Psoas muscle (tissue), 7 donors: ENCODE measurements at regions not wholly inside any gene's neighbourhood (a gene's known extent, or its start where the extent isn't known, plus 50 kb on each side); places are given as distances from the start of the nearest gene placed in this dataset.
"Not testable (repeated sequence)": the region's sequence is repeated elsewhere in the genome, so short reads cannot be mapped to it uniquely, and the experiment has no call there.

Experiments
- ATAC-seq, 4 donors: fragments of 200-7000 bp; cut with Tn5 transposase; one replicate each; pipeline ENCODE4 v1.9.1; 2020; ENCODE audit warnings: moderate library complexity in 3 of 4, mild to moderate bottlenecking in 2 of 4
- DNase-seq, 2 donors: peaks; one replicate each; pipeline ENCODE4 v3.0.0-alpha.2; 2020
- H3K27ac ChIP-seq: fragments of 200-600 bp; one replicate; pipeline ENCODE4 v1.8.0; 2022
- H3K27me3 ChIP-seq, 3 donors: fragments of 200-600 bp in 1 of 3; one replicate each; pipeline versions ENCODE4 v1.6.1 to v1.8.0; 2013 to 2022; ENCODE audit warnings: low read length in 2 of 3, mild to moderate bottlenecking in 2 of 3, moderate library complexity in 1 of 3; ENCODE audit not compliant: insufficient read depth in 3 of 3
- H3K36me3 ChIP-seq, 2 donors: fragments of 200-600 bp in 1 of 2; one replicate each; pipeline versions ENCODE4 v1.6.1 to v1.8.0; 2013 to 2022; ENCODE audit warnings: low read depth in 1 of 2, mild to moderate bottlenecking in 1 of 2, moderate library complexity in 1 of 2; ENCODE audit not compliant: insufficient read depth in 1 of 2
- H3K4me1 ChIP-seq: fragments of 200-600 bp; one replicate; pipeline ENCODE4 v1.8.0; 2022
- H3K4me3 ChIP-seq: fragments of 200-600 bp; one replicate; pipeline ENCODE4 v1.8.0; 2022; ENCODE audit warnings: mild to moderate bottlenecking
- H3K9me3 ChIP-seq: fragments of 200-600 bp; one replicate; pipeline ENCODE4 v1.8.0; 2022
- WGBS, 3 donors: extraction: QIAGEN DNeasy Blood & Tissue Kit; methylation state at CpG; one replicate each; pipeline versions ENCODE4 v1.1.6 to v1.1.7; 2013; 5-methylcytosine and 5-hydroxymethylcytosine counted together
- intact Hi-C, 2 donors: fragments of 100-400 bp; cut with DNase I; formaldehyde crosslinking; loops; one replicate each; pipeline versions ENCODE4 v1.11.0 to v1.14.2; 2022
- TF ChIP-seq, protein P1 (sequence below): fragments of 200-600 bp; IDR thresholded peaks from one replicate; pipeline ENCODE4 v1.8.0; 2022; ENCODE audit warnings: antibody characterized with exemption
- donor health status: healthy with polysubstance abuse.
- donor health status: DM: no; HTN: no; CAD: no; lungs with moderate emphysema.
- donor health status: Bipolar disorder and iron deficiency.
- donor health status: healthy.
- donor health status: DM: yes; HTN: yes; CAD: no.
- donor health status: DM: no; HTN: no; CAD: no.
- donor health status: DM: yes; HTN: yes; CAD: no.

DNA sequence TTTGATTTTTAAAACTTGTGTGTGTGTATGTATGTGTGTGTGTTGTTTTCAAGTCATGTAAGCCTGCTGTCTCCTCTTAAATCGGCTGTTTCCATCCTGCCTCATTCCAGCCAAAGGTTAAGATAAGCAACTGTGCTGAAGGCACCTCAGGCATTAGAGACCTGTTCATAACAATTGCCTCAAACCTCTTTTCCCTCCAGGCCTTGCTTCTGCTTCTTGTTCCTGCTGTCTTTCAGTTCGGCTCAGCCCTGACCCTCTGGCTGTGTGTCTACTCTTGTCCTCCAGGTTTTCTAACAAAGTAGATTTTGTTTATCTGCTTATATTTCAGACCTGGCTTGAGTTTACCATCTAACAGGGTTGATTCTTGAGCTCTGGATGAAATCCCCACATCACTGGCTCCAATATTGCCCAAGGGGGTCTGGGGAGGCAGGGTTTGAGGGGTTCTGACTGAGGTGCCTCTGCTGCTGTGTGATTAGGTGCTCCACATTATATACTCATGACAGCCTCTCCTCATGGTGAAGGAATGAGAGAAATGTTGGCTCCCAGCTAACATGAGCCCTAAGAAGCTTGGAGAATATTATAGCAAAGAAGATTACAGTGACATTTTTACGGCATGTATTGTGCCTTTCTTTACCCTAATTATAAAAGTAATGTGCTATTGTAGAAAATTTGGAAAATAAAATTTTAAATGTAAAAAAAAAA lies 229.7 kb upstream of the PIK3R1 start:
- no peaks in the 10 kb centered on the region for H3K27me3 ChIP-seq
- WGBS, 3 donors: 74 to 86% (median 83%) methylated on average over 3 of the region's 3 CpGs
- no peaks in the 10 kb centered on the region for H3K9me3 ChIP-seq
- no peaks in the 10 kb centered on the region for H3K4me1 ChIP-seq
- no peak for ATAC-seq
- DNase-seq: no peak
- TF ChIP-seq, protein P1, sequence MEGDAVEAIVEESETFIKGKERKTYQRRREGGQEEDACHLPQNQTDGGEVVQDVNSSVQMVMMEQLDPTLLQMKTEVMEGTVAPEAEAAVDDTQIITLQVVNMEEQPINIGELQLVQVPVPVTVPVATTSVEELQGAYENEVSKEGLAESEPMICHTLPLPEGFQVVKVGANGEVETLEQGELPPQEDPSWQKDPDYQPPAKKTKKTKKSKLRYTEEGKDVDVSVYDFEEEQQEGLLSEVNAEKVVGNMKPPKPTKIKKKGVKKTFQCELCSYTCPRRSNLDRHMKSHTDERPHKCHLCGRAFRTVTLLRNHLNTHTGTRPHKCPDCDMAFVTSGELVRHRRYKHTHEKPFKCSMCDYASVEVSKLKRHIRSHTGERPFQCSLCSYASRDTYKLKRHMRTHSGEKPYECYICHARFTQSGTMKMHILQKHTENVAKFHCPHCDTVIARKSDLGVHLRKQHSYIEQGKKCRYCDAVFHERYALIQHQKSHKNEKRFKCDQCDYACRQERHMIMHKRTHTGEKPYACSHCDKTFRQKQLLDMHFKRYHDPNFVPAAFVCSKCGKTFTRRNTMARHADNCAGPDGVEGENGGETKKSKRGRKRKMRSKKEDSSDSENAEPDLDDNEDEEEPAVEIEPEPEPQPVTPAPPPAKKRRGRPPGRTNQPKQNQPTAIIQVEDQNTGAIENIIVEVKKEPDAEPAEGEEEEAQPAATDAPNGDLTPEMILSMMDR: no peak
- H3K4me3 ChIP-seq: no peak overlapping the region
- intact Hi-C loops: no loop called here
- H3K36me3 ChIP-seq: no peaks in the 10 kb centered on the region
- H3K27ac ChIP-seq: no peak overlapping the region

DNA sequence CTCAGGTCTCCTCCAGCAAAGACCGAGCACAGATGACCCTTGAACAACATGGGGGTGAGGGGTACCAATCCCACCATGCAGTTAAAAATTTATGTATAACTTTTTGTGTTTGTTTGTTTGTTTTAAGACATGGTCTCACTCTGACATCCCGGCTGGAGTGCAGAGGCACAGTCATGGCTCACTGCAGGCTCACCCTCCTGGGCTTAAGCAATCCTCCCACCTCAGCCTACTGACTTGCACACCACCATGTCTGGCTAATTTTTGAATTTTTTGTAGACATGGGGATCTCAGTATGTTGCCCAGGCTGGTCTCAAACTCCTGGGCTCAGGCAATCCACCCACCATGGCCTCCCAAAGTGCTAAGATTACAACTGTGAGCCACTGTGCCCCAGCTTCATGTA lies 231.0 kb upstream of the PIK3R1 start:
- TF ChIP-seq, protein P1: no peak
- H3K4me1 ChIP-seq: no peaks in the 10 kb centered on the region
- DNase-seq (no peak), ATAC-seq (no peak)
- intact Hi-C loops: no loop called here
- WGBS, 3 donors: 92 to 100% (median 96%) methylated on average over 2 of the region's 2 CpGs
- H3K36me3 ChIP-seq: no peaks in the 10 kb centered on the region
- no peaks in the 10 kb centered on the region for H3K9me3 ChIP-seq
- H3K27ac ChIP-seq: no peak overlapping the region
- no peaks in the 10 kb centered on the region for H3K27me3 ChIP-seq
- H3K4me3 ChIP-seq: no peak overlapping the region

DNA sequence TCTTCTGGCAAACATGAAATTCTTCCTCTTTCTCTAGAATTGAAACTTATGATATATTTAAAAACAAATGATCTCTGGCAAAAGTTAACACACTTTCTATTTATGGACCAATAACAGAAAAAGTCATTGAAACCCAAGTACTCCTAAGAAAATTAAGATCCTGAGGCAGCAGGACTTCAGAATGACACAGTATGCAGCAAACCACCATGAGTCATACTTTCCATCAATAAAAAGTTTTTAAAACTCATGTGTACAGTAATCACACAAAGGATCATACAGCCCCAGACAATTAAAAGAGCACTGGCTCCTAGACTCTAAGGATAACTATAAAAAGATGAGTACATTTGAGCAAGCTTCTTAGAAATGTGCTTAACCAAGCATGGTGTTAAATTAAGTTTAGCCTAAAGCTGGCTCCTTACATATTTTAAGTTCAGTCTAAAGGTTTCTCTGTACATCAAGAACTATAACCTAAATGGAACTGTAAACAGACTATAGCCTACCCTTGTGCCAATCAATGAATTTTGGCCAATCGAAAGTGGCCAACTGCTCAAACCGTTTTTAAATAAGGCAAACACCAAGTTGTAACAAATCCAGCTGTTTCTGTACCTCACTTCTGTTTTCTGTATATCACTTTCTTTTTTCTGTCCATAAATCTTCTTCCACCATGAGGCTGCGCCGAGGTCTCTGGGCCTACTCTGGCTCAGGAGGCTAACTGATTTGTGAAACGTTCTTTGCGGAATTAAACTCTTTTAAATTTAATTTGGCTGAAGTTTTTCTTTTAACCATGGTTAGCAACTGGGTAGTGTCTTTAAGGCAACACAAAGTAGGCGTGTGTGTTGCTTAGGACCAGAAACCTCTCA lies 232.1 kb upstream of the PIK3R1 start:
- Histone ChIP-seq H3K27ac (no peak overlapping the region), H3K4me3 (no peak overlapping the region), H3K9me3 (no peaks in the 10 kb centered on the region), H3K27me3 (no peaks in the 10 kb centered on the region), H3K4me1 (no peaks in the 10 kb centered on the region), H3K36me3 (no peaks in the 10 kb centered on the region)
- no peak for ATAC-seq
- 86 to 89% (median 87%) methylated on average over 7 of the region's 7 CpGs for WGBS, 3 donors
- intact Hi-C loops: no loop called here
- DNase-seq: no peak
- TF ChIP-seq, protein P1: no peak

DNA sequence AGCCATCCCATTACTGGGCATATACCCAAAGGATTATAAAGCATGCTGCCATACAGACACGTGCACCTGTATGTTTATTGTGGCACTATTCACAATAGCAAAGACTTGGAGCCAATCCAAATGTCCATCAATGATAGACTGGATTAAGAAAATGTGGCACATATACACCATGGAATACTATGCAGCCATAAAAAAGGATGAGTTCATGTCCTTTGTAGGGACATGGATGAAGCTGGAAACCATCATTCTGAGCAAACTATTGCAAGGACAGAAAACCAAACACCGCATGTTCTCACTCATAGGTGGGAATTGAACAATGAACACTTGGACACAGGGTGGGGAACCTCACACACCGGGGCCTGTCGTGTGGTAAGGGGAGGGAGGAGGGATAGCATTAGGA lies 233.4 kb upstream of the PIK3R1 start:
- WGBS, 3 donors: 93 to 99% (median 97%) methylated on average over 4 of the region's 4 CpGs
- H3K36me3 ChIP-seq, H3K27ac ChIP-seq, H3K4me1 ChIP-seq, ATAC-seq, H3K9me3 ChIP-seq, H3K27me3 ChIP-seq, H3K4me3 ChIP-seq, DNase-seq, intact Hi-C loops: not testable (repeated sequence)

DNA sequence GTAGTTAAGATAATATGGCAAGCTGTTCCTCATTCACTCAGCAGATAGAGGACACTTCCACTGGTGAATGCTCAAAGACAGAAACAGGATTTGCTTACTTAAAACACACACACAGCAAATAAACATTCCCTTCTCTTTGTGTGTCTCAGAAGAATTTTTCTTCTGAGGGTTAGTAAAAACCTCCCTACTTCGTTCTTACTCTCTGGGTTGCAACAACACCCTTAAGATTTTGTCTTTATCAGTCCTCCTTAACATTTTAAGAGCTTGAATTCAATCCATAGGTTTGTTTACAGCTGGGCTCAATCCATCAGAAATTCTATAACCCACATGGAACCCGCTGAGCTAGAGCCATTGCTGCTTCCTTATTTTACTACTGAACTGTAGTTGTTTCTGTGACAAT lies 237.4 kb upstream of the PIK3R1 start:
- ATAC-seq (no peak), DNase-seq (no peak)
- no peak overlapping the region for H3K27ac ChIP-seq
- intact Hi-C loops: no loop called here
- no peak overlapping the region for H3K4me3 ChIP-seq
- 70 to 80% (median 77%) methylated on average over 2 of the region's 2 CpGs for WGBS, 3 donors
- TF ChIP-seq, protein P1: no peak
- no peaks in the 10 kb centered on the region for H3K4me1 ChIP-seq
- H3K9me3 ChIP-seq: no peaks in the 10 kb centered on the region
- no peaks in the 10 kb centered on the region for H3K27me3 ChIP-seq
- no peaks in the 10 kb centered on the region for H3K36me3 ChIP-seq
